Muscle of arm (tissue), 1 donor: ENCODE measurements at regions not wholly inside any gene's neighbourhood (a gene's known extent, or its start where the extent isn't known, plus 50 kb on each side); places are given as distances from the start of the nearest gene placed in this dataset.
"Not testable (repeated sequence)": the region's sequence is repeated elsewhere in the genome, so short reads cannot be mapped to it uniquely, and the experiment has no call there.

Source experiments
- DNase-seq: peaks from one replicate; pipeline ENCODE4 v3.0.0-alpha.2; 2013

GRCh38 chr12:128004383-128004938 lies 262.5 kb upstream of the TMEM132C start:
- no peak for DNase-seq

- no peak for DNase-seq
Observed at GRCh38 chr12:128007250-128007649, 259.7 kb upstream of the TMEM132C start.

- DNase-seq, result no peak
Observed at GRCh38 chr12:128008341-128008740, 258.6 kb upstream of the TMEM132C start.

- DNase-seq, result no peak
Observed at GRCh38 chr12:128009108-128009507, 257.9 kb upstream of the TMEM132C start.

- no peak for DNase-seq
Observed at GRCh38 chr12:128012110-128012509, 254.9 kb upstream of the TMEM132C start.

GRCh38 chr12:128015276-128015675 lies 251.7 kb upstream of the TMEM132C start:
- DNase-seq, result no peak

- no peak for DNase-seq
Observed at GRCh38 chr12:128018067-128018466, 248.9 kb upstream of the TMEM132C start.

- no peak for DNase-seq
Observed at GRCh38 chr12:128019996-128020544, 246.9 kb upstream of the TMEM132C start.

- no peak for DNase-seq
Observed at GRCh38 chr12:128021561-128021960, 245.4 kb upstream of the TMEM132C start.

- peak; percentile 1 for DNase-seq
Observed at GRCh38 chr12:128025589-128026245, 241.3 kb upstream of the TMEM132C start.

GRCh38 chr12:128026696-128027574 lies 240.0 kb upstream of the TMEM132C start:
- no peak for DNase-seq

GRCh38 chr12:128033473-128033872 lies 233.5 kb upstream of the TMEM132C start:
- DNase-seq, result no peak

- no peak for DNase-seq
Observed at GRCh38 chr12:128040971-128041370, 226.0 kb upstream of the TMEM132C start.

GRCh38 chr12:128042283-128042682 lies 224.7 kb upstream of the TMEM132C start:
- DNase-seq, result not testable (repeated sequence)

GRCh38 chr12:128042825-128043224 lies 224.1 kb upstream of the TMEM132C start:
- no peak for DNase-seq

- DNase-seq, result no peak
Observed at GRCh38 chr12:128043317-128043716, 223.7 kb upstream of the TMEM132C start.

- no peak for DNase-seq
Observed at GRCh38 chr12:128047266-128048060, 219.5 kb upstream of the TMEM132C start.

GRCh38 chr12:128052331-128052730 lies 214.6 kb upstream of the TMEM132C start:
- DNase-seq, result no peak

GRCh38 chr12:128052777-128053176 lies 214.2 kb upstream of the TMEM132C start:
- no peak for DNase-seq

GRCh38 chr12:128055567-128055966 lies 211.4 kb upstream of the TMEM132C start:
- no peak for DNase-seq

- DNase-seq, result no peak
Observed at GRCh38 chr12:128056136-128056801, 210.7 kb upstream of the TMEM132C start.
